HL-60 (cell line): ENCODE measurements at regions not wholly inside any gene's neighbourhood (a gene's known extent, or its start where the extent isn't known, plus 50 kb on each side); places are given as distances from the start of the nearest gene placed in this dataset.

Source experiments
- GABPA ChIP-seq: IDR thresholded peaks from 2 replicates; pipeline ENCODE4 v1.6.1; 2012; ENCODE audit warnings: low read depth
- POLR2AphosphoS5 ChIP-seq: IDR thresholded peaks from 2 replicates; pipeline ENCODE4 v1.6.1; 2012; ENCODE audit warnings: low read depth
- TF ChIP-seq, protein P1 (sequence below): IDR thresholded peaks from one replicate; pipeline ENCODE4 v1.5.1; 2011; ENCODE audit warnings: low read length, control low read depth, inconsistent platforms; ENCODE audit not compliant: insufficient read depth
- TF ChIP-seq, protein P2 (sequence below): IDR thresholded peaks from 2 replicates; pipeline ENCODE4 v1.6.1; 2012; ENCODE audit warnings: low read depth; ENCODE audit not compliant: insufficient replicate concordance

DNA sequence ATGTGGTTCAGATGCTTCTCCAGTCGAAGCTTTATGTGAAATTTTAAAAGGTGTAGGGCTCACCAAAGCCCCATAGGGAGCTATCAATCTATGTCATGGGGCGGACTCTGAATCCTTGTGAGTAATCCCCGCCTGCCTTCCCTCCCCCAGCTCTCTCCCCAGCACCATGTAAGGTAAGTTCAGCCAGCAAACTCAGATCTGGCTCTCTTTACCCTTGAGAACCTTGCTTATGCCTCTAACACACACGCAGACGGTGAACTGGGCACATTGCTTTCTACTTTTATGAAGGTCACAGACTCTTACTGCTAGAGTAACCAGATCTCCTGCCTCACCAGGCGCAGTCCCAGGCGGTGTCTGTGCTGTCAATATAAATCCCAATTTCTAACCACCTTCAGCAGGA, 82.6 kb upstream of the CNKSR3 start:
- TF ChIP-seq POLR2AphosphoS5 (no peak), GABPA (no peak)
- TF ChIP-seq, protein P1, sequence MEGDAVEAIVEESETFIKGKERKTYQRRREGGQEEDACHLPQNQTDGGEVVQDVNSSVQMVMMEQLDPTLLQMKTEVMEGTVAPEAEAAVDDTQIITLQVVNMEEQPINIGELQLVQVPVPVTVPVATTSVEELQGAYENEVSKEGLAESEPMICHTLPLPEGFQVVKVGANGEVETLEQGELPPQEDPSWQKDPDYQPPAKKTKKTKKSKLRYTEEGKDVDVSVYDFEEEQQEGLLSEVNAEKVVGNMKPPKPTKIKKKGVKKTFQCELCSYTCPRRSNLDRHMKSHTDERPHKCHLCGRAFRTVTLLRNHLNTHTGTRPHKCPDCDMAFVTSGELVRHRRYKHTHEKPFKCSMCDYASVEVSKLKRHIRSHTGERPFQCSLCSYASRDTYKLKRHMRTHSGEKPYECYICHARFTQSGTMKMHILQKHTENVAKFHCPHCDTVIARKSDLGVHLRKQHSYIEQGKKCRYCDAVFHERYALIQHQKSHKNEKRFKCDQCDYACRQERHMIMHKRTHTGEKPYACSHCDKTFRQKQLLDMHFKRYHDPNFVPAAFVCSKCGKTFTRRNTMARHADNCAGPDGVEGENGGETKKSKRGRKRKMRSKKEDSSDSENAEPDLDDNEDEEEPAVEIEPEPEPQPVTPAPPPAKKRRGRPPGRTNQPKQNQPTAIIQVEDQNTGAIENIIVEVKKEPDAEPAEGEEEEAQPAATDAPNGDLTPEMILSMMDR: no peak
- TF ChIP-seq, protein P2, sequence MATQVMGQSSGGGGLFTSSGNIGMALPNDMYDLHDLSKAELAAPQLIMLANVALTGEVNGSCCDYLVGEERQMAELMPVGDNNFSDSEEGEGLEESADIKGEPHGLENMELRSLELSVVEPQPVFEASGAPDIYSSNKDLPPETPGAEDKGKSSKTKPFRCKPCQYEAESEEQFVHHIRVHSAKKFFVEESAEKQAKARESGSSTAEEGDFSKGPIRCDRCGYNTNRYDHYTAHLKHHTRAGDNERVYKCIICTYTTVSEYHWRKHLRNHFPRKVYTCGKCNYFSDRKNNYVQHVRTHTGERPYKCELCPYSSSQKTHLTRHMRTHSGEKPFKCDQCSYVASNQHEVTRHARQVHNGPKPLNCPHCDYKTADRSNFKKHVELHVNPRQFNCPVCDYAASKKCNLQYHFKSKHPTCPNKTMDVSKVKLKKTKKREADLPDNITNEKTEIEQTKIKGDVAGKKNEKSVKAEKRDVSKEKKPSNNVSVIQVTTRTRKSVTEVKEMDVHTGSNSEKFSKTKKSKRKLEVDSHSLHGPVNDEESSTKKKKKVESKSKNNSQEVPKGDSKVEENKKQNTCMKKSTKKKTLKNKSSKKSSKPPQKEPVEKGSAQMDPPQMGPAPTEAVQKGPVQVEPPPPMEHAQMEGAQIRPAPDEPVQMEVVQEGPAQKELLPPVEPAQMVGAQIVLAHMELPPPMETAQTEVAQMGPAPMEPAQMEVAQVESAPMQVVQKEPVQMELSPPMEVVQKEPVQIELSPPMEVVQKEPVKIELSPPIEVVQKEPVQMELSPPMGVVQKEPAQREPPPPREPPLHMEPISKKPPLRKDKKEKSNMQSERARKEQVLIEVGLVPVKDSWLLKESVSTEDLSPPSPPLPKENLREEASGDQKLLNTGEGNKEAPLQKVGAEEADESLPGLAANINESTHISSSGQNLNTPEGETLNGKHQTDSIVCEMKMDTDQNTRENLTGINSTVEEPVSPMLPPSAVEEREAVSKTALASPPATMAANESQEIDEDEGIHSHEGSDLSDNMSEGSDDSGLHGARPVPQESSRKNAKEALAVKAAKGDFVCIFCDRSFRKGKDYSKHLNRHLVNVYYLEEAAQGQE: no peak
